Upper lobe of left lung (tissue), 6 donors: ENCODE measurements at regions not wholly inside any gene's neighbourhood (a gene's known extent, or its start where the extent isn't known, plus 50 kb on each side); places are given as distances from the start of the nearest gene placed in this dataset.

Experiments
- ATAC-seq, 2 donors: fragments of 200-7000 bp; cut with Tn5 transposase; one replicate each; pipeline ENCODE4 v1.9.1; 2022; ENCODE audit warnings: mild to moderate bottlenecking in 2 of 2, moderate library complexity in 2 of 2; ENCODE audit not compliant: low FRiP score in 2 of 2
- DNase-seq, 2 donors: peaks; one replicate each; pipeline ENCODE4 v3.0.0-alpha.2; 2019 to 2020
- H3K27ac ChIP-seq, 4 donors: fragments of 200-600 bp; sonication (generic); one replicate each; pipeline ENCODE4 v1.5.1; 2016 to 2019
- H3K27me3 ChIP-seq, 4 donors: fragments of 200-600 bp; sonication (generic); one replicate each; pipeline ENCODE4 v1.5.1; 2017 to 2019
- H3K36me3 ChIP-seq, 4 donors: fragments of 200-600 bp; sonication (generic); one replicate each; pipeline ENCODE4 v1.5.1; 2016 to 2019
- H3K4me1 ChIP-seq, 4 donors: fragments of 200-600 bp; sonication (generic); one replicate each; pipeline ENCODE4 v1.5.1; 2018 to 2019
- H3K4me3 ChIP-seq, 4 donors: fragments of 200-600 bp; sonication (generic); one replicate each; pipeline ENCODE4 v1.5.1; 2017 to 2019; ENCODE audit warnings: mild to moderate bottlenecking in 2 of 4, moderate library complexity in 1 of 4
- H3K9me3 ChIP-seq, 4 donors: fragments of 200-600 bp; sonication (generic); one replicate each; pipeline ENCODE4 v1.5.1; 2018 to 2019
- CTCF ChIP-seq, 6 experiments: fragments of 450-650 bp in 4 of 6; fragments of 200-600 bp in 2 of 6; sonication (generic) in 2 of 6; IDR thresholded peaks; one replicate each; pipeline ENCODE4 v1.5.1; 2016 to 2019; ENCODE audit warnings: antibody characterized with exemption in 6 of 6
- EP300 ChIP-seq, 4 donors: sonication (generic); formaldehyde crosslinking; IDR thresholded peaks; one replicate each; pipeline ENCODE4 v1.5.1; 2017; ENCODE audit warnings: antibody characterized with exemption in 4 of 4, control low read depth in 2 of 4
- POLR2A ChIP-seq, 4 donors: fragments of 450-650 bp; IDR thresholded peaks; one replicate each; pipeline ENCODE4 v1.5.1; 2016 to 2017; ENCODE audit warnings: antibody characterized with exemption in 4 of 4, mild to moderate bottlenecking in 2 of 4
- POLR2AphosphoS5 ChIP-seq, 2 donors: sonication (generic); formaldehyde crosslinking; IDR thresholded peaks; one replicate each; pipeline ENCODE4 v1.5.1; 2017; ENCODE audit warnings: antibody characterized with exemption in 2 of 2
- WGBS, 2 donors: methylation state at CpG; one replicate each; pipeline ENCODE4 v1.1.5; 2017 to 2018; 5-methylcytosine and 5-hydroxymethylcytosine counted together
- donor health status: DM: no; HTN: no; CAD: no; lungs with moderate emphysema.
- donor health status: DM: no; HTN: yes; CAD: no; lungs with severe emphysema.

GRCh38 chr21:16713331-16714117 lies 799.3 kb upstream of the CXADR start:
- H3K9me3 ChIP-seq = no peaks in the 10 kb centered on the region
- peaks cover 0 to 3% (median 0%) of the 10 kb centered on the region in 4 donors for H3K4me1 ChIP-seq
- TF ChIP-seq POLR2A (IDR thresholded peaks at IDR 0.05) = no peak
- no peak for TF ChIP-seq CTCF (IDR thresholded peaks at IDR 0.05)
- TF ChIP-seq EP300 (IDR thresholded peaks at IDR 0.05) = no peak
- no peak for TF ChIP-seq POLR2AphosphoS5 (IDR thresholded peaks at IDR 0.05)
- H3K27me3 ChIP-seq = no peaks in the 10 kb centered on the region
- WGBS, 2 donors = 68 to 74% methylated on average over 4 of the region's 4 CpGs
- no peak overlapping the region for H3K27ac ChIP-seq
- H3K36me3 ChIP-seq = no peaks in the 10 kb centered on the region
- H3K4me3 ChIP-seq = no peak overlapping the region
- peak in 1 of 2 donors; percentile 53 for ATAC-seq
- no peak for DNase-seq

DNA sequence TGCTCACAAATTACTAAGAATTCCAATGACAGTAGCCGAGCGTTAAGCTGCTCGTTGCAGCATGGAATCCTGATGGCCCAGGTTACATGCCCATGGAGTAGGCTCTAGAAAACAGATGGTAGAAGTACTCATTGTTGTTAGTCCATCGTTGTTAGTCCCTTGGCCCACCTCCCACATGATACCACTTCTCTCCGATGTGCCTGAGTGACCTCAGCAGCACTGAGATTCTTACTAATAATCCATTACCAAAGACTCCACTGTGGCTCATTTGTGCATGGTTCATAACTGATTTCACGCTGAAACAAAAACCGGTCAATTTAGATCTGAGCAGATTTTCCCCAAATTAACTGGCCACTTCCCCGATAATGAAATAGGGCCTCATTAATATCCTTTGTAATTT lies 772.3 kb upstream of the CXADR start:
- ATAC-seq (no peak), DNase-seq (no peak)
- H3K36me3 ChIP-seq = no peaks in the 10 kb centered on the region
- 82% methylated on average over 8 of the region's 8 CpGs for WGBS, 2 donors
- H3K4me3 ChIP-seq = no peak overlapping the region
- no peaks in the 10 kb centered on the region for H3K9me3 ChIP-seq
- H3K4me1 ChIP-seq = no peaks in the 10 kb centered on the region
- no peaks in the 10 kb centered on the region for H3K27me3 ChIP-seq
- TF ChIP-seq POLR2A (IDR thresholded peaks at IDR 0.05) = no peak
- no peak for TF ChIP-seq EP300 (IDR thresholded peaks at IDR 0.05)
- TF ChIP-seq CTCF (IDR thresholded peaks at IDR 0.05) = no peak
- TF ChIP-seq POLR2AphosphoS5 (IDR thresholded peaks at IDR 0.05) = no peak
- no peak overlapping the region for H3K27ac ChIP-seq

GRCh38 chr21:16741141-16741665 lies 771.6 kb upstream of the CXADR start:
- H3K36me3 ChIP-seq = no peaks in the 10 kb centered on the region
- no peak overlapping the region for H3K27ac ChIP-seq
- ATAC-seq = peak in 1 of 2 donors; percentile 83
- H3K9me3 ChIP-seq = no peaks in the 10 kb centered on the region
- no peak for DNase-seq
- WGBS, 2 donors = 53 to 63% methylated on average over 7 of the region's 7 CpGs
- no peaks in the 10 kb centered on the region for H3K27me3 ChIP-seq
- H3K4me1 ChIP-seq = no peaks in the 10 kb centered on the region
- H3K4me3 ChIP-seq = no peak overlapping the region
- TF ChIP-seq POLR2AphosphoS5 (IDR thresholded peaks at IDR 0.05) = no peak
- TF ChIP-seq EP300 (IDR thresholded peaks at IDR 0.05) = no peak
- no peak for TF ChIP-seq POLR2A (IDR thresholded peaks at IDR 0.05)
- TF ChIP-seq CTCF (IDR thresholded peaks at IDR 0.05) = no peak

DNA sequence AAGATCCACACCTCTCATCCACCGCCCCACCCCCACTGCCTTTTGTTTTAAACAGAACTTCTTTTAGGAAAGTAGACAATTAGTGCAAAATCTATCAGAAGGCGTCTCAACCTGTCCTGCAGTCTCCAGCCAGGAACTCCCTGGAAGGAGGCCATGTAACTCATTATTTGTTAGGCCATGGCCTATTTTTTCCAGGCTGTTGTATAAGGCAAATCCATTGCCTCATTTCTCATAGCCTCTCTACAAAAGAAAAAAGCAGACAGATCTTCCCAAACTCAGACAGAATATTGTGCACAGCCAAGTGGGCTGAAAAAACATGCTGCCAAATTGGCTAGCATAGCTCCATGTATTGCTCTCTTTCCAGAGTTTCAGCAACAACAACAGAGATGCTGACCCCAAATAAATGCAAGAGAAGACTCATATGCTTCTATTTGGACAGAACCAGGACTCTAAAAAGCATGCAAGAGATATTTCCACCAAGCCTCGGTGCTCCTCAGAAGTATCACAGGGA lies 770.7 kb upstream of the CXADR start:
- Histone ChIP-seq H3K4me3 (no peak overlapping the region), H3K36me3 (no peaks in the 10 kb centered on the region), H3K9me3 (no peaks in the 10 kb centered on the region), H3K27ac (no peak overlapping the region), H3K4me1 (no peaks in the 10 kb centered on the region), H3K27me3 (no peaks in the 10 kb centered on the region)
- ATAC-seq = peak in 1 of 2 donors; percentile 80
- WGBS, 2 donors = 52 to 55% methylated on average over 3 of the region's 3 CpGs
- DNase-seq = no peak
- TF ChIP-seq POLR2A (IDR thresholded peaks at IDR 0.05) = no peak
- no peak for TF ChIP-seq POLR2AphosphoS5 (IDR thresholded peaks at IDR 0.05)
- no peak for TF ChIP-seq CTCF (IDR thresholded peaks at IDR 0.05)
- no peak for TF ChIP-seq EP300 (IDR thresholded peaks at IDR 0.05)
